ENCODE measurements at regions not wholly inside any gene's neighbourhood (a gene's known extent, or its start where the extent isn't known, plus 50 kb on each side); places are given as distances from the start of the nearest gene placed in this dataset.
"Not testable (repeated sequence)": the region's sequence is repeated elsewhere in the genome, so short reads cannot be mapped to it uniquely, and the experiment has no call there.

DNA sequence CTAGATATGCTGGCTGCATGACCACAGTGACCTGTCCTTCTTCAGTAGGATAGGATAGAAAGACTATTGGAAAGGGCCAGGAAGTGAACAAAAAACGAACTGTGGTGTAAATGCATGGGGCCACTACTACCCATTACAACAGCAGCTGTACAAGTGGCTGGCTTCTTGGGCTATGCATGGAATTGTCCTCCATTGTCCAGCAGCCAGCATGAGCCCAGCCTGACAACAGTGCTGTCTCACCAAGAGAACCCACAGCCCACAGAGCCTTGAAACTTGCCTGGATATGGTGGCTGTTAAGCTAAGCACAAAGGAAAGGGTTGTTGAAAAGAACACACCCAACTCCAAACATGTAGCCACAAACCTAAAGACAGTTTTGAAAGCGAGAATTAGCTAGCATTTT, 330.2 kb upstream of the F9 start:
- DNase-seq (ENCODE audit: low read depth): no peak

DNA sequence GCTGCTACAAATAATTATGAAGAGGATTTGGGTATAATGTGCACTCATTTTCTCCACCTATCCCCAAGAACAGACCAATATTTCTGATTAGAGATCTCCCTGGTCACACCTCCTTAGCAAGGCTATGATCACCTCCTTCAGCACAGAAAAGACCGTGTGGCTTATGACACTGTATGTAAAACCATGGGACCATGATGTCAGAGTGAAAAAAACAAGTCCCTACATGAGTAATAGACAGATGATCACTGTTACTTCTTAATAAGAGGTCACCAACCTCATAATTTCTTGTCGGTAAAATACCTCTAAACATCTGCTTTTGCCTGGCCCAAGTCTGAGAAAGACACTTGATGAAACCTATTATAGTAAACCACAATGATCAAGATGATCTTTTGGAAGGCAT, 330.6 kb upstream of the F9 start:
- no peak for DNase-seq (ENCODE audit: low read depth)

DNA sequence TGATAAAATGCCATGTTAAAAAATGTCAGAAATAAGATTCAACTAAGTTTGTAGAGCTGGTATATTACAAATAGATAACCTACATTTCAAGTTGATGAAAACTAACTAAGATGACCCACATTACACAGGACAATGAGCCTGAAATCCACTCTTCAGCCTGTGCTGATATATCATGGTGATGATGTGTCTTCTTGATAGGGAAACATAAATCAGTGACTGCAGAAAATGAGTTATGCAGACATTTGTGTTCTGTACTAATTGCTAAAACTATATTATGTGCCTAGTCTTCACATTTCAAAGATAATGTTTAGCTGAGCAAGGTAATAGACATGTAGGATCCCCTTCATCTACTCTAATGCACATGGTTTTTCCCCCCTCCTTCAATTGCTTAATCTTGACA, 331.6 kb upstream of the F9 start:
- DNase-seq (ENCODE audit: low read depth): no peak

DNA sequence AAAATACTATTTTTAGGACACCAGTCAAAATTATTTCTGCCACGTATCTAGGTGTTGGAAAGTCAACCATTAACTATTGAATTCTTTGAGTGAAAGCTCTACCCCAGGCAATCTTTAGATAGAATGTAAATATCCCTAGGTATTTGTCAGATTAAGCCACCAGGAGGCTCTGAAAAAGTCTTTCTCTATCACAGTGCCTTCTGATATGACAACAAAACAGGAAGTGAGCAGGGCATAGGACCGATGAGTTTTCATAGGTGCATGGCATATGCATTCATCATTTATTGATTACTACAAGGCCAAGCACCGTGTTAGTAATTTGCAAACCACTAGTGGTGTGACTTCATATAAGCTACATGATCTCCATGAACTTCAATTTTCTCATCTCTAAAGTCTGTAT, 333.6 kb upstream of the F9 start:
- no peak for DNase-seq (ENCODE audit: low read depth)

DNA sequence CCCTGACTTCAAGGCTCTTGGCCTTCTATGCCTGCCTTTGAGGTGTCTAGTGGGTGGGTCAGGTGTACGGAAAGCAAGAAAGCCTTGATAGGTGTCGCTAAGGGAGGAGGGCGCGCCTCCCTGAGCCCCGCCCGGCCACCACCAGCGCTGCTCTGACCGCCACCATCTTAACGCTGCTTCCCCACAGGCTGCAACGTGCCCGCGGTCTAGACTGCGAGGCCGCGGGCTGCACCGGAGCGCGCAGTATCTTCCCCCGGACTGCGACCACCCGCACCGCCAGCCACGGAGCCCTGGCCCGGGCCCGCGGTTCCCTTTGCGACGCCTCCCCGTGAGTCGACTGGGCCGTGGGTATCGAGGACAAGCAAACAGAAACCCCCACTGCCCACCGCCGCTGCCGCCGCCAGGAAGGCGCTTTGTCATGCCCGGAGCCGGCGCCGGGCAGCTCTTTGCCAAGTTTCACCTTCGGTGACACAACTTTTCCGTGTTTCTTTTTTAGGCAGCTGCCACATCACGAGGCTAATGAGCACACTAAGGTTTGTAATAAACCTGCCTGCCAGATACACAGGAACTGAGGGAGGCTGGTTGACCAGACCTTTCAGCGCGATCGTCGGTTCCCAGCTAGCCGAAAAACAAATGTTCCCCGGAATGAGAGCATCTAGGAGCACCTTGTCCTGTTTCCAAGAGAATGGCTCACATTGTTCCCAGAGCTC, 335.8 kb upstream of the F9 start:
- DNase-seq (ENCODE audit: low read depth): peak; percentile 14

DNA sequence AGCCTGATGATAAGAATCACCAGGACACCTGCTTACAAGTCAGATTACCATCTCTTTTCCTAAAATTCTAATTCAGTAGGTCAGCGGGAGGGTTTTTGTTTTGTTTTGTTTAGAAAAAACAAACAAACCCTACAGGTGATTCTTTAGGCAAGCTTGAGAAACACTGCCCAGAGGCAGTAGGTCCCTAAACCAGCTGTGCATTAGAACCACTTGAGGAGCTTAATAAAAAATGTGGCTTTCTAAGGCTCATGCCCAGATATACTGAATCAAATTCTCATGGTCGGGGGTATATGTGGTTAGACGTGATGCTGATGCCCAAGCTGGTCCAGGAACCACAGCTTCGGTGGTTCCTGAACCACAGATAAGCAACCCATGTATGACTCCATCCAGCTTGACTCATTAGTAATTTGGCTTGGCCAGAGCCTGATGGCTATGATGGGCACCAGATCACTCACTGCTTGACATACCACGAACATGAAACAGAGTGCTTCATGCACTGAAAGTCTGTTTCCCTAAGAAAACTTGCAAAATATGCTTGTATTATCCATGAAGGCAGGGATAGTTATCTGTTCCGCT, 338.1 kb upstream of the F9 start:
- peak; percentile 44 for DNase-seq (ENCODE audit: low read depth)

DNA sequence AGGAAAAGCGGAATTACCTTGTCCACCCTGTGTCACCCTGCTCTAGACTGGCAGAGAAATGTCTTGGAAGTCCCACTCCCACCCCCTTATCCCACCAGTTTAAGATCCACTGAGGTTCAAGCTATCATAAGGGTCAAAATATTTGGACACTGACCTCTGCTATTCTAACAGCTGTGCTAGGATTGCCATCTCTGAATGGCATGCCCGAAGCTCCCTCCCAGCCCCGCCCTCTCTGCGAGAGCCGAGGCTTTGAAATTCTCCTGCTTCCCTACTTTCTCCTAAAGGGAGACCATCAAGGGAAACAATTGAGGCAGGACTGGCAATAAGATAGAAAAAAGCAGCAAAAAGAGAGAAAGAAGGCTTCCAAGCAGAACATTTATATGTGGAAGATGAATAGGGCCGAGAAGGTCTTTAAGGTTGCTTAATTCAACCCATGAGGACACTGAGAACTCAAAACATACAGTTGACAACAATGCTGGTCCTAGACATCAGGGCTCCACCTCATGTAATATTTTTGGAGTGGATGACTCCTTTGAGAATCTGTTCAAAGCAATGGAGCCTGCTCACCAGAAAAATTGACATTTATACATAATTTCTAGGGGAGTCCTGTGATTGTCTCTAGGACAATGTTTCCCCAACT, 338.7 kb upstream of the F9 start:
- DNase-seq (ENCODE audit: low read depth): no peak

DNA sequence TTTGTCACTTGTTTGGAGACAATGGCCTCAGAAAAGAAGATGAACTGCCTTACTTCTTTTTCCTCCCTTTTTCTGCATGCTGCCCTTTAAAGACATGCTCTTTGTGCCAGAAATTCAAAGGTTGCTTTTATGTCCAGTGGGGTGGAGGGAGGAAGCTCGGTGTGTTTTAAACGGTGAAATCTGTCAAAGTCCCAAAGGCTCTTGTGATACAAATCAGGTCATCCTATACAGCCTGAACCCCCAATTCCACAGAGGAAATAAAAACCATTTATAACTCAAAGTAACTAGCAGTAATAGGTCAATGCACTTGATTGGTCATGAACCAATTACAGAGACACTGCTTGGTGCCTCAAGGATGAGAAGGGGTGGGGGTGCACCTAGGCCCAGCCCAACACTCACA, 339.3 kb upstream of the F9 start:
- DNase-seq (ENCODE audit: low read depth): no peak

DNA sequence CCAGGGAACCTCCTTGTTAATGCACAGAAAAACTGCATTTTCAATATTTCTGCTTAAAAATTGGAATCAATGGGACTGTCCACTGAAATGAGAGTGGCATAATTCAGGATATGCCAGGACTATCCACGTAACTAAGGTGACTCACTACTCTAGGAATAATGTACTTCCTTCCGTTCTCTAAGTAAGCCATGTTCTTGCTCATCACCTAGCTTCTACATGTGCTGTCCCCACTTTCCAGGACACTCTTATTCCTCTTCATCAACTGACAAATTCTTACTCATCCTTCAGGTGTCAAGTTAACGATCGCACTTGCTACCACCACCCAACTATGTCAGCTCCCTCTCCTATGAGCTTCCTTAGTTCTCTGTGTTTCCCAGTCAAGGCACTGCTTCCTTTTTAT, 342.8 kb upstream of the F9 start:
- no peak for DNase-seq (ENCODE audit: low read depth)

DNA sequence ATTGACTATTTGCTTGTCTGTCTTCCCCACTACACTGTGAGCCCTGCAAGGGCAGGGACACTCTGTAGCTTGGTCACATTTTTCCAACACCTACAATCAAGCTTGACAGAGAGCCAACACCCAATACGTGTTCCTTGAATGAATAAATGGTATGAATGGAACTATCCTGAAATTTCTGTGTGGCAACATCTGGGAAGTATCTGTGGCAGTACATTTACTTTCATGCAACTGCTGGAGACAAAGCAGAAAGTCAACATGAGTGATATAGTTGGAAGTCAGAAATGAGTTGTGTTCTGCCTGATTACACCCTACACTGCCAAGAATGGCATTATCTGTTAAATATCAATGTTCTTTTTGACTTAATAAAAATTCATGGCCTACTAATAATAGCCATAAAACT, 343.5 kb upstream of the F9 start:
- no peak for DNase-seq (ENCODE audit: low read depth)

DNA sequence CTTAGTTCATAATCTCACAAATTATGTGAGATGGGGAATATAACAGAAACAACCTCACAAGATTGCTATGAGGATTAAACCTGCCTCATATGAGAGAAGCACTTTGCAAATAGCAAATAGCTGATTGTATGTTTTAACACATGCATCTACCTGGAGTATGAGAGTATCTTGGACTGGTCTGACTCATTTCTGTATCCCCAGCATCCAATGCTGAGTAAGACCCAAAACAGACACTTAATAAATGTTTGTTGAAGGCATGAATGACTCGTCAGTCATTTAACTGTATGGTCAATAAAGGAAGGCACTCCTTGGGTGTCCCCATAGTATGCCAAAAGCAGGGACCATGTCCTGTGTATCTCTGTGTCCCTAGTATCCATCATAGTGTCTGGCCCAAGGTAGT, 350.9 kb upstream of the F9 start:
- DNase-seq (ENCODE audit: low read depth): no peak

DNA sequence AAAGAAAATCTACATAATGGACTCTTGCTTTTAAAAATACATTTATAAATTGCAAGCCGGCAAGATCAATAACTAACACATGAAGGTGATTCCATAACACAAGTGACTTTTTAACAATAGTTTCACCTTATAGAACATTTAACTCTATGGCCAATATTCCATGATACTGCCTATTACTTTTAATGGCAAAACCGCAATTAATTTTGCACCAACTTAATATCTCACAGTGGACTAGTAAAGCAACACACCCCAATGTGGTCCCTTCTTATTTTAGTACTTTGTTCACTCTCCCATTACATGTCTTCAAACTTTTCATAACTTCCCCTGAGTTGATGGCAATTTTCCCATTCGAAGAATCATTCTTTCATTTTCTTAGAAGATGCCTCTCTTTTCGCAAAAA, 351.6 kb upstream of the F9 start:
- DNase-seq (ENCODE audit: low read depth): no peak

DNA sequence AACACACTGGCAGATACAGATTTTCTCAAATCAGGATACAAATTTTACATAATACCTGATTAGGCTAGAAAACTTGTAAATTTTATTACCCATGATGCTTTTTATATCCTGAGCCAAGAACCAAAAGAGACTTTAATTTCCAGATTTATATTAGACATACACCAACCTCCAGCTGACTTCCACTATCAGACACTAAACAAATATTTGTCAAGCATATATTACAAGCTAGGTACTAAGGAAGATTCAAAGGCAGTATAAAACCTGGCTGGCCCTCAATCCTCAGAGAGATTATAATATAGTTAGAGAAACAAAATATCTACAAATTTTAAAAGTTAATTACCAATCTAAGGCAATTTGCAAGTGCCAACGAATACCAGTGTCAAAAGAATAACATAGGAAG, 357.8 kb upstream of the F9 start:
- no peak for DNase-seq (ENCODE audit: low read depth)

DNA sequence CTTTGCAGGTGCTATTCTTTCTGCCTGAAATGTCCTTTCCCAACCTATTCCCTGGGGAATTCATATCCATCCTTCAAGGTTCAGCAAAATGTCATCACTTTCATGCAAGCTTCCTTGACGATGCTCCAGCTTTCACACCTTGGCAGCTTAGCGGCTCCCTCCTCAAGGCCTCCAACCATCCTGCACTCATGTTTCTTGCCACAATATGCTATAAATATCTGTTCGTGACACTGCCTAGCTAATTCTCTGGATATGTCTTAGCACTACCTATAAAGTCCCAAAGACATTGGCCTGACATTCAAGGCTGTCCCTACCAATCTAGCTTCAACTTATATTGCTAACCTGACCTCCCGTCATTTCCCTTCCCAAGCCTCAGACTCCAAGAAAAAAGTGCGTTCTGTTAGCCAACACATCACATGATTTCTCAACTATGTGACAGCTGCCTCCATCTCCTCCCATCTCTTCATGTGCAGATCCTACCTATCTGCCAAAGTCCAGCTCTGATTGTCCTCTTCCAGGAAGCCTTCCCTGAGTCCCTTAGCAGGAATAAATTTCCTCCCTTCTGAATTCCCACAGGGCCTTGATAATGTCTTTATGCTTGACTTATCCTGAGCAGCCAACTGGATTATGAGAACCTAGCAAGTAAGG, 359.9 kb upstream of the F9 start:
- DNase-seq (ENCODE audit: low read depth): no peak

DNA sequence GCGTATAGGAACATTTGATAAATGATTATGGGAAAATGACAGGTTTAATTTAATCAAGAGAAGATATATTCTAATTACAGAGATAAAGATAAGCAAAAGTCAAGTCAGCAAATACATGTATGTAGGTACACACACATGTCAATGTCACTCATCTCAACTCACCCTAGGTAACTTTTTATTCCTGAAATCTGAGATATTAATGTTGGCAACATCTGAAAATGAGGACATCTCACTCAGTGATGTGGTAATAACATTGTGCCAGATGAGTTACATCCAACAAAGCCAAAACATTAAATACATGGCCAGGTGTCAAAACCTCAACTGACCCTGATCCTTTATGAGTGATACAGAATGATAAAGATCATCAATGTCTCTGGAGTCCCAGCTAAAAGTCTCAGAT, 363.3 kb upstream of the F9 start:
- DNase-seq (ENCODE audit: low read depth): no peak

DNA sequence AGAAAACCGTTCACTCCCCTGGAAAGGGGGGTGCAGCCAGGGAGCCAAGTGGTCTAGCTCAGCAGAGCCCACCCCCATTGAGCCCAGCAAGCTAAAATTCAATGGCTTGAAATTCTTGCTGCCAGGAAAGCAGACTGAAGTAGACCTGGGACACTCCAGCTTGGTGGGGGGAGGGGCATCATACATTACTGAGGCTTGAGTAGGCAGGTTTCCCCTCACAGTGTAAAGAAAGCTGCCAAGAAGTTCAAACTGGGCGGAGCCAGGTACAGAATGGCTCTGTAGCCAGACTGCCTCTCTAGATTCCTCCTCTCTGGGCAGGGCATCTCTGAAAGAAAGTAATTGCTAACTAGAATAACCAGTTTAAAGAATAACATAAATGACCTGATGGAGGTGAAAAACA, 372.3 kb upstream of the F9 start:
- no peak for DNase-seq (ENCODE audit: low read depth)

DNA sequence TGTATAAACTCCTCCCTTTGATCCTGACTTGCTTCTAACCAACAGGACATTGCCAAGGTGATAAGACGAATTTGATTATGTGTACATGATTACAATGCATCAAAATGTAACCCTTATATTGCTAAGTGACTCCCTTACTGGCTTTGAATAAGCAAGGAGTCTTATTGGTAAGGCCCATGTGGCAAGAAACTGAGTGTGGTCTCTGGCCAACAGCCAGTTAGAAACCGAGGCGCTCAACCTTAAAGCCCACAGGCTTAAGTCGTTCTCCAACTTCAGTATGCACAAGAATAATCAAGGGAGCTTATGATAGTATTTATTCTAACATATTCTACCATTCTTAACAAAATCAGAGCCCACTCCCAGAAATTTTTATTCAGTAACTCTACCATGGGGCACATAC, 374.2 kb upstream of the F9 start:
- no peak for DNase-seq (ENCODE audit: low read depth)

DNA sequence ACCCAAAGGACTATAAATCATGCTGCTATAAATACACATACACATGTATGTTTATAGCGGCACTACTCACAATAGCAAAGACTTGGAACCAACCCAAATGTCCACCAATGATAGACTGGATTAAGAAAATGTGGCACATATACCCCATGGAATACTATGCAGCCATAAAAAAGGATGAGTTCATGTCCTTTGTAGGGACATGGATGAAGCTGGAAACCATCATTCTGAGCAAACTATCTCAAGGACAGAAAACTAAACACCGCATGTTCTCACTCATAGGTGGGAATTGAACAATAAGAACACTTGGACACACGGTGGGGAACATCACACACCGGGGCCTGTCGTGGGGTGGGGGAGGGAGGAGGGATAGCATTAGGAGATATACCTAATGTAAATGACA, 383.9 kb upstream of the F9 start:
- not testable (repeated sequence) for DNase-seq (ENCODE audit: low read depth)

DNA sequence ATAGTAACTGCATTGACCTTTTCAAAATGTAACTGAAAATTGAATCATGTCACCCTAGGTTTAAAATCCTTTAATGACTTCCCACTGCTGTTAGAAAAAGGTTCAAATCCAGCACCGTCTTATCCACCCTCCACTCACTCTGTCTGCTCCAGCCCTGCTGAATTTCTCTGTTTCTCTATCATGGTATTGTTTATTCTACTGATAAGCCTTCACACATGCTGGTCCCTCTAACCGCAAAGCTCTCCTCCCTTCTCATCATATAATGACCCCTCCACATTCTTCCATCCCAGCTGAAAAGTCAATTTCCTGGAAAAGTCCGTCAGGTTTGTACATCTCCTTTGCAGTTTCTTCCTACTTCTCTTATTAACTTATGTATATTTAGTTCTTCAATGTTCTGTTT, 389.2 kb upstream of the F9 start:
- DNase-seq (ENCODE audit: low read depth): no peak

DNA sequence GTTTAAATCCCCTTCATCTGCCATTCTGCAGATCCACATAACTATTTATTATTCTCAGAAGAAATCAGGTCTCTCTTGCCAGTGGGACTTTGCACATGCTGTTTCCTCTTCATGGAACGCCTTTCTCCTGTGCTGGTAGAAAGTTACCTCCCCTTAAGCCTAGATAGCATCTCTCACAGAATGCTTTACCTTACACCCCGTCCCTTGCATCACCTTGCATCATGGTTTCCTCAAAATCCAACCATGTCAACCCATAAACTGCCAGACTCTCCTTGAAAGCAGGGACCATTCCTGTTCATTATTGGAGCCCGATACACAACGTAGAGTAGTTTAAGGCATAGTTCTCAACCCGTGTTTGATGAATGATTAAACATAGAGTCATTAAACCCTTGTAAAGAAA, 396.2 kb upstream of the F9 start:
- DNase-seq (ENCODE audit: low read depth): no peak

DNA sequence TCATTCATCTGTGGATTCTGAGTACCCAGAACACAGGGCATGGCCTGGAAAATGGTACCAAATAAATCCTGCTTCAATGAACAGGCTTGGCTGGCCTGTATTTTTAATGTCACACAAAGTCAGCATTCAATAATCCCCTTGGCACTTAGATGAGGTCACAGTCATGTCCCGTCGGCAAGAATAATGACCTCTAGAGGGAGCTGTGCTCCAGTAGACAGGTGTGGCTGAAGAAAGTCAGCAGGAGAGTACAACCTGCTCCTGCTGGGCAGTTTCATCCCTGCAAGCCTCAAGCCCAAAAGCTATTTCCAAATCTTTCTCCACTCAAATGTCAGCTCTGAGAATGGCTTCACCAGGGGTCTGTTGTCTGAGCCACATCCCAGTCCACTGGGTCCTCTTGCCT, 404.0 kb upstream of the F9 start:
- peak; percentile 30 for DNase-seq (ENCODE audit: low read depth)

DNA sequence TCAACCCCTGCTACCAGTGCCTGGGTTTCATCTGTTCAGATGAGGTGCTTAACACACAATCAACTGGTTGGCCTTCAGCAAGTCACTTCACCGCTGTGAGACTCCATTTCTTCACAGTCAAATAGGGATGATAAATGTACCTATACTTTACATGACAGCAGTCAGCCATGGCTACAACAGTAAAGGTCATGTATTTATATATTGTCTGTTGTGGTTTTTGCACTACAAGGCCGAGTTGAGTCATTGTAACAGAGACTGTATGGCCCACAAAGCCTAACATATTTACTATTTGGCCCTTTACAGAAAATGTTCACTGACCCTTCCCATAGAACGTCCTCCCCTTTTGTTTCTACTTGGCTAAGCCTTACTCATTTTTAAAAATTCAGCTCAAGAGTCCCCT, 404.6 kb upstream of the F9 start:
- no peak for DNase-seq (ENCODE audit: low read depth)

All from LHCN-M2 (cell line).